ENCODE measurements at regions not wholly inside any gene's neighbourhood (a gene's known extent, or its start where the extent isn't known, plus 50 kb on each side); places are given as distances from the start of the nearest gene placed in this dataset.

DNA sequence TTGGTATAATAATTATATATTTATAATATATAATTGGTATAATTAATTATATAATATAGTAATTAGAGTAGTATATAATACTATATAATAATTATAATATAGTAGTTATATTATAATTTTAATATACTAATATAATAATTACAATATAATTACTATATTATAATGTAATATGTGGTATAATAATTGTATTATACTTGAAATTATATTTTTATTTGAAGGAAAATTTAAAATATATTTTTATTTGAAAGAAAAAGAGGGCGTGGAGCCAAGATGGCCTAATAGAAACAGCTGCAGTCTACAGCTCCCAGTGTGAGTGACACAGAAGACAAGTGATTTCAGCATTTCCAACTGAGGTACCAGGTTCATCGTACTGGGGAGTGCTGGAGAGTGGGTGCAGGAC, 365.9 kb downstream of the MMUT start:
- no peak for FAIRE-seq
- no peaks in the 10 kb centered on the region for H4K20me1 ChIP-seq (ENCODE audit: control insufficient read depth, extremely low read depth, insufficient read depth, low read length)
- H3K4me3 ChIP-seq (ENCODE audit: control insufficient read depth in 2 of 3, extremely low read depth in 1 of 3, insufficient read depth in 2 of 3, low read depth in 1 of 3, low read length in 3 of 3): no peak overlapping the region

DNA sequence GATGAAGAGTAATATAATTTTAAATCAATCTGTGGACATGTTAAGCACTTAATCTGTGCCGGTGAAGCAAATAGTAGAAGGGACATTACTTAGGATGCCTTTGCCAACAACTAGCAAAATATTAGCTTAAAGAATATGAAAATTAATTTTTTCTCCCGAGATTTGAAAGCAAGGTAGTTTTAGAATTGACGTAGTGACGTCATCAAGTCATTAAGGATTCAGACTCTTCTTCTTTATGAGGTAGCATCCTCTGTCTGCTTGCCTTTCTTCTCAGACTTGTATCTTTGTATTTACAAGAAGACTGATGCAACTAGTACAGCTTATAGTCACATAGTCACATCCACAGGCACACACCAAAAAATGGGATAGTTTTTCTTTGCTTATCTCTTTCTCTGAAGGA, 374.4 kb downstream of the MMUT start:
- Histone ChIP-seq H3K27me3 (ENCODE audit: control insufficient read depth, extremely low read depth, insufficient read depth, low read length) (no peaks in the 10 kb centered on the region), H3K79me2 (ENCODE audit: control insufficient read depth, insufficient read depth, low read length) (no peaks in the 10 kb centered on the region), H3K9me1 (ENCODE audit: control insufficient read depth, extremely low read depth, insufficient read depth, low read length) (no peaks in the 10 kb centered on the region), H3K4me2 (ENCODE audit: control insufficient read depth, extremely low read depth, insufficient read depth, low read depth, low read length) (no peak overlapping the region), H3K27ac (ENCODE audit: control insufficient read depth, insufficient read depth, low read length) (no peak overlapping the region), H3K4me3 (ENCODE audit: control insufficient read depth in 2 of 3, extremely low read depth in 1 of 3, insufficient read depth in 2 of 3, low read depth in 1 of 3, low read length in 3 of 3) (no peak overlapping the region), H3K9me3 (ENCODE audit: control insufficient read depth, low read depth, low read length) (no peaks in the 10 kb centered on the region), H4K20me1 (ENCODE audit: control insufficient read depth, extremely low read depth, insufficient read depth, low read length) (no peaks in the 10 kb centered on the region), H3K4me1 (ENCODE audit: control insufficient read depth, extremely low read depth, insufficient read depth, low read length) (no peaks in the 10 kb centered on the region), H3K36me3 (ENCODE audit: control insufficient read depth in 2 of 2, extremely low read depth in 1 of 2, insufficient read depth in 2 of 2, low read length in 2 of 2) (no peaks in the 10 kb centered on the region), H3K9ac (ENCODE audit: control insufficient read depth, extremely low read depth, insufficient read depth, low read length) (no peak overlapping the region), H2AFZ (ENCODE audit: control insufficient read depth, low read length) (no peak overlapping the region)
- FAIRE-seq (no peak), DNase-seq (ENCODE audit: low read depth, low spot score) (no peak)
- TF ChIP-seq, protein P1, sequence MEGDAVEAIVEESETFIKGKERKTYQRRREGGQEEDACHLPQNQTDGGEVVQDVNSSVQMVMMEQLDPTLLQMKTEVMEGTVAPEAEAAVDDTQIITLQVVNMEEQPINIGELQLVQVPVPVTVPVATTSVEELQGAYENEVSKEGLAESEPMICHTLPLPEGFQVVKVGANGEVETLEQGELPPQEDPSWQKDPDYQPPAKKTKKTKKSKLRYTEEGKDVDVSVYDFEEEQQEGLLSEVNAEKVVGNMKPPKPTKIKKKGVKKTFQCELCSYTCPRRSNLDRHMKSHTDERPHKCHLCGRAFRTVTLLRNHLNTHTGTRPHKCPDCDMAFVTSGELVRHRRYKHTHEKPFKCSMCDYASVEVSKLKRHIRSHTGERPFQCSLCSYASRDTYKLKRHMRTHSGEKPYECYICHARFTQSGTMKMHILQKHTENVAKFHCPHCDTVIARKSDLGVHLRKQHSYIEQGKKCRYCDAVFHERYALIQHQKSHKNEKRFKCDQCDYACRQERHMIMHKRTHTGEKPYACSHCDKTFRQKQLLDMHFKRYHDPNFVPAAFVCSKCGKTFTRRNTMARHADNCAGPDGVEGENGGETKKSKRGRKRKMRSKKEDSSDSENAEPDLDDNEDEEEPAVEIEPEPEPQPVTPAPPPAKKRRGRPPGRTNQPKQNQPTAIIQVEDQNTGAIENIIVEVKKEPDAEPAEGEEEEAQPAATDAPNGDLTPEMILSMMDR (optimal IDR thresholded peaks at IDR 0.05 in 1 of 3, IDR thresholded peaks at IDR 0.05 in 1 of 3, conservative IDR thresholded peaks at IDR 0.05 in 1 of 3; ENCODE audit: extremely low read depth in 1 of 3, insufficient read depth in 2 of 3, low read length in 3 of 3): no peak
- TF ChIP-seq EZH2 (IDR thresholded peaks at IDR 0.05; ENCODE audit: low read length): no peak
- dilution Hi-C loops (cut with MboI; ENCODE audit: extremely low pct_ligation_motif_present, low sequenced_read_pairs): no loop called here

More for the DNA sequence above, 365.9 kb downstream of the MMUT start:
- no peak for DNase-seq (ENCODE audit: low read depth, low spot score)
- H3K9ac ChIP-seq (ENCODE audit: control insufficient read depth, extremely low read depth, insufficient read depth, low read length): no peak overlapping the region
- peaks cover 3% of the 10 kb centered on the region for H3K9me3 ChIP-seq (ENCODE audit: control insufficient read depth, low read depth, low read length)
- dilution Hi-C loops (cut with MboI; ENCODE audit: extremely low pct_ligation_motif_present, low sequenced_read_pairs): no loop called here
- no peak for TF ChIP-seq EZH2 (IDR thresholded peaks at IDR 0.05; ENCODE audit: low read length)
- TF ChIP-seq, protein P1 (optimal IDR thresholded peaks at IDR 0.05 in 1 of 3, IDR thresholded peaks at IDR 0.05 in 1 of 3, conservative IDR thresholded peaks at IDR 0.05 in 1 of 3; ENCODE audit: extremely low read depth in 1 of 3, insufficient read depth in 2 of 3, low read length in 3 of 3): no peak
- H2AFZ ChIP-seq (ENCODE audit: control insufficient read depth, low read length): no peak overlapping the region
- H3K79me2 ChIP-seq (ENCODE audit: control insufficient read depth, insufficient read depth, low read length): no peaks in the 10 kb centered on the region
- no peak overlapping the region for H3K27ac ChIP-seq (ENCODE audit: control insufficient read depth, insufficient read depth, low read length)
- H3K9me1 ChIP-seq (ENCODE audit: control insufficient read depth, extremely low read depth, insufficient read depth, low read length): no peaks in the 10 kb centered on the region
- H3K4me2 ChIP-seq (ENCODE audit: control insufficient read depth, extremely low read depth, insufficient read depth, low read depth, low read length): no peak overlapping the region
- H3K36me3 ChIP-seq (ENCODE audit: control insufficient read depth in 2 of 2, extremely low read depth in 1 of 2, insufficient read depth in 2 of 2, low read length in 2 of 2): no peaks in the 10 kb centered on the region
- H3K27me3 ChIP-seq (ENCODE audit: control insufficient read depth, extremely low read depth, insufficient read depth, low read length): no peaks in the 10 kb centered on the region
- H3K4me1 ChIP-seq (ENCODE audit: control insufficient read depth, extremely low read depth, insufficient read depth, low read length): no peaks in the 10 kb centered on the region

Data from keratinocyte (primary cell).